NB4 (cell line): ENCODE measurements at regions not wholly inside any gene's neighbourhood (a gene's known extent, or its start where the extent isn't known, plus 50 kb on each side); places are given as distances from the start of the nearest gene placed in this dataset.

ENCODE experiments used
- MYC ChIP-seq: IDR thresholded peaks from 2 replicates; pipeline ENCODE4 v1.6.1; 2011; ENCODE audit warnings: low read depth, low read length
- POLR2A ChIP-seq: IDR thresholded peaks from 2 replicates; pipeline ENCODE4 v1.6.1; 2011; ENCODE audit warnings: mild to moderate bottlenecking; ENCODE audit not compliant: insufficient read length; ENCODE audit errors: extremely low read depth
- TF ChIP-seq, protein P1 (sequence below): IDR thresholded peaks from one replicate; pipeline ENCODE4 v1.5.1; 2012; ENCODE audit warnings: low read depth, low read length
- TF ChIP-seq, protein P2 (sequence below): IDR thresholded peaks from 2 replicates; pipeline ENCODE4 v1.6.1; 2011; ENCODE audit warnings: low read depth, low read length

DNA sequence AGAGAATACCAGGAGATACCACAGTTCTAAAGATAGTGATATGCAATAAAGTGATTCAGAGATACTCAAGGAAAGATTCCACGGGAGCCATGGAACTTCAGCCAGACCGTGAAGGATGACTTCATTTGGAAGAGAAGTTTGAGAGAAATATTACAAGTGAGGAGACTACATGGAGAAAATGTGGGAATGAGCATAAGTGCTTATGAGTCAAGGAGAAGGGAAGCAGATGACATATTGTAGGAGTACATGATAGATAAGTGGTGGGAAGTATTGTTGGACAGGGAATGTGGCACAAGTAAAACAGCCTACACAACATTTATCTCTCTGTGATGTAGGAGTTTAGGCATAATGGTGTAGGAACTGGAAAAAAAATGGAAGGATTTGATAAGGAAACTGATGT, 122.1 kb upstream of the FBXL17 start:
- TF ChIP-seq, protein P1, sequence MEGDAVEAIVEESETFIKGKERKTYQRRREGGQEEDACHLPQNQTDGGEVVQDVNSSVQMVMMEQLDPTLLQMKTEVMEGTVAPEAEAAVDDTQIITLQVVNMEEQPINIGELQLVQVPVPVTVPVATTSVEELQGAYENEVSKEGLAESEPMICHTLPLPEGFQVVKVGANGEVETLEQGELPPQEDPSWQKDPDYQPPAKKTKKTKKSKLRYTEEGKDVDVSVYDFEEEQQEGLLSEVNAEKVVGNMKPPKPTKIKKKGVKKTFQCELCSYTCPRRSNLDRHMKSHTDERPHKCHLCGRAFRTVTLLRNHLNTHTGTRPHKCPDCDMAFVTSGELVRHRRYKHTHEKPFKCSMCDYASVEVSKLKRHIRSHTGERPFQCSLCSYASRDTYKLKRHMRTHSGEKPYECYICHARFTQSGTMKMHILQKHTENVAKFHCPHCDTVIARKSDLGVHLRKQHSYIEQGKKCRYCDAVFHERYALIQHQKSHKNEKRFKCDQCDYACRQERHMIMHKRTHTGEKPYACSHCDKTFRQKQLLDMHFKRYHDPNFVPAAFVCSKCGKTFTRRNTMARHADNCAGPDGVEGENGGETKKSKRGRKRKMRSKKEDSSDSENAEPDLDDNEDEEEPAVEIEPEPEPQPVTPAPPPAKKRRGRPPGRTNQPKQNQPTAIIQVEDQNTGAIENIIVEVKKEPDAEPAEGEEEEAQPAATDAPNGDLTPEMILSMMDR, result no peak
- no peak for TF ChIP-seq POLR2A
- TF ChIP-seq, protein P2, sequence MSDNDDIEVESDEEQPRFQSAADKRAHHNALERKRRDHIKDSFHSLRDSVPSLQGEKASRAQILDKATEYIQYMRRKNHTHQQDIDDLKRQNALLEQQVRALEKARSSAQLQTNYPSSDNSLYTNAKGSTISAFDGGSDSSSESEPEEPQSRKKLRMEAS, result no peak
- no peak for TF ChIP-seq MYC
